ENCODE measurements at regions not wholly inside any gene's neighbourhood (a gene's known extent, or its start where the extent isn't known, plus 50 kb on each side); places are given as distances from the start of the nearest gene placed in this dataset.

GRCh38 chr15:57773051-57773450, 66.5 kb downstream of the POLR2M start:
- TF ChIP-seq CTCF (IDR thresholded peaks at IDR 0.05), result no peak
- no peak for TF ChIP-seq EP300 (IDR thresholded peaks at IDR 0.05)
- no peak for TF ChIP-seq POLR2A (IDR thresholded peaks at IDR 0.05)
- TF ChIP-seq POLR2AphosphoS5 (IDR thresholded peaks at IDR 0.05), result no peak
